A549 (cell line): ENCODE measurements at regions not wholly inside any gene's neighbourhood (a gene's known extent, or its start where the extent isn't known, plus 50 kb on each side); places are given as distances from the start of the nearest gene placed in this dataset.
A peak's percentile ranks its signal among the peaks of the same experiment; 100 is the strongest.

Experiments used
- ATAC-seq, 2 experiments: fragments of 200-7000 bp in 1 of 2; fragments of >200 bp in 1 of 2; cut with Nextera tagmentation in 1 of 2; cut with Tn5 transposase in 1 of 2; 3 replicates each; pipeline versions ENCODE4 v1.8.0 to v1.9.1; 2018 to 2020; ENCODE audit warnings: mild to moderate bottlenecking in 1 of 2, moderate library complexity in 1 of 2
- CTCF ChIA-PET: fragments of 300-600 bp; sonication (Branson Sonifier 250); formaldehyde crosslinking; extraction: SDS; loops from one replicate; lab custom pipeline; 2021; ENCODE audit warnings: antibody characterized with exemption, inconsistent platforms; lab: Yijun Ruan, JAX
- POLR2A ChIA-PET: fragments of 350-600 bp; formaldehyde crosslinking; extraction: SDS; loops from one replicate; lab custom pipeline; 2021; ENCODE audit warnings: antibody characterized with exemption, inconsistent platforms; lab: Yijun Ruan, JAX
- DNase-seq, 2 experiments: peaks; one replicate each; pipeline versions ENCODE4 v3.0.0 to v3.0.0-alpha.2; 2011 to 2016; ENCODE audit warnings: low read depth in 1 of 2, low spot score in 1 of 2
- FAIRE-seq: peaks from 2 replicates; lab custom pipeline; 2011; peaks lifted over from hg19 to GRCh38; lab: Jason Lieb, UNC
- H3K27ac ChIP-seq, 2 experiments: fragments of >200 bp; sonication (Bioruptor Twin); formaldehyde crosslinking; 3 replicates each; pipeline ENCODE4 v1.5.1; 2016 to 2017
- H3K4me1 ChIP-seq: fragments of >200 bp; sonication (Bioruptor Twin); formaldehyde crosslinking; 3 replicates; pipeline ENCODE4 v1.6.1; 2016
- H3K4me2 ChIP-seq: fragments of >200 bp; sonication (Bioruptor Twin); formaldehyde crosslinking; 3 replicates; pipeline ENCODE4 v1.6.1; 2016
- H3K4me3 ChIP-seq: fragments of >200 bp; sonication (Bioruptor Twin); formaldehyde crosslinking; 3 replicates; pipeline ENCODE4 v1.5.1; 2016
- H3K9me3 ChIP-seq: fragments of >200 bp; sonication (Bioruptor Twin); formaldehyde crosslinking; 3 replicates; pipeline ENCODE4 v1.6.1; 2016
- CBX2 ChIP-seq: fragments of 200-600 bp; sonication (generic); IDR thresholded peaks from 2 replicates; pipeline ENCODE4 v1.6.1; 2016; ENCODE audit warnings: low read depth, mild to moderate bottlenecking, borderline replicate concordance
- CBX8 ChIP-seq: fragments of 200-600 bp; sonication (generic); IDR thresholded peaks from 2 replicates; pipeline ENCODE4 v1.6.1; 2016
- CEBPB ChIP-seq, 2 experiments: fragments of >200 bp in 1 of 2; sonication (Bioruptor Twin) in 1 of 2; formaldehyde crosslinking in 1 of 2; IDR thresholded peaks; 2 replicates each; pipeline ENCODE4 v1.6.1; 2012 to 2016
- CHD2 ChIP-seq: fragments of 150-350 bp; IDR thresholded peaks from 2 replicates; pipeline ENCODE4 v1.6.1; 2014; ENCODE audit warnings: low read length; ENCODE audit not compliant: partially characterized antibody
- FOSB ChIP-seq: fragments of 250-450 bp; sonication (Bioruptor Pico); IDR thresholded peaks from 2 replicates; pipeline ENCODE4 v1.5.0; 2020; ENCODE audit warnings: mild to moderate bottlenecking, moderate library complexity
- HDAC2 ChIP-seq: fragments of 200-600 bp; sonication (generic); IDR thresholded peaks from 2 replicates; pipeline ENCODE4 v1.6.1; 2016
- HEYL ChIP-seq: fragments of 250-450 bp; sonication (Bioruptor Pico); IDR thresholded peaks from 2 replicates; pipeline ENCODE4 v1.8.0; 2021; ENCODE audit warnings: mild to moderate bottlenecking, moderate library complexity
- HOXA7 ChIP-seq: fragments of 250-450 bp; sonication (Bioruptor Pico); IDR thresholded peaks from 2 replicates; pipeline ENCODE4 v1.5.0; 2020; ENCODE audit warnings: mild to moderate bottlenecking, moderate library complexity
- JUNB ChIP-seq: fragments of >200 bp; sonication (Bioruptor Twin); formaldehyde crosslinking; IDR thresholded peaks from 2 replicates; pipeline ENCODE4 v1.6.1; 2016
- KDM1A ChIP-seq: fragments of 200-600 bp; sonication (generic); IDR thresholded peaks from 2 replicates; pipeline ENCODE4 v1.6.1; 2016; ENCODE audit warnings: low read depth, mild to moderate bottlenecking
- KDM5A ChIP-seq: fragments of 200-600 bp; sonication (generic); IDR thresholded peaks from 2 replicates; pipeline ENCODE4 v1.6.1; 2016; ENCODE audit warnings: antibody characterized with exemption, mild to moderate bottlenecking
- MAFK ChIP-seq: fragments of 450-650 bp; IDR thresholded peaks from 2 replicates; pipeline ENCODE4 v1.6.1; 2014; ENCODE audit not compliant: partially characterized antibody
- MAZ ChIP-seq: fragments of 150-350 bp; IDR thresholded peaks from 2 replicates; pipeline ENCODE4 v1.6.1; 2014; ENCODE audit warnings: antibody characterized with exemption, low read depth, low read length, borderline replicate concordance
- NPAS2 ChIP-seq: fragments of 250-450 bp; sonication (Bioruptor Pico); IDR thresholded peaks from 2 replicates; pipeline ENCODE4 v1.8.0; 2022; ENCODE audit warnings: mild to moderate bottlenecking, moderate library complexity, borderline replicate concordance
- PHF8 ChIP-seq: fragments of 200-600 bp; sonication (generic); IDR thresholded peaks from 2 replicates; pipeline ENCODE4 v1.6.1; 2016; ENCODE audit warnings: low read depth, mild to moderate bottlenecking, antibody characterized with exemption, moderate library complexity, borderline replicate concordance
- RAD21 ChIP-seq, 2 experiments: fragments of >200 bp in 1 of 2; sonication (Bioruptor Twin) in 1 of 2; formaldehyde crosslinking in 1 of 2; IDR thresholded peaks in 1 of 2; conservative IDR thresholded peaks in 1 of 2; 2 replicates in 1 of 2; 3 replicates in 1 of 2; pipeline ENCODE4 v1.6.1; 2012 to 2018; ENCODE audit warnings: inconsistent platforms in 1 of 2
- RFX5 ChIP-seq: fragments of 450-650 bp; IDR thresholded peaks from 2 replicates; pipeline ENCODE4 v1.7.1; 2014; ENCODE audit warnings: antibody characterized with exemption, mild to moderate bottlenecking, moderate library complexity
- SMC3 ChIP-seq: fragments of >200 bp; sonication (Bioruptor Twin); formaldehyde crosslinking; IDR thresholded peaks from 3 replicates; pipeline ENCODE4 v1.6.1; 2018; ENCODE audit warnings: inconsistent platforms
- SREBF2 ChIP-seq: fragments of 450-650 bp; IDR thresholded peaks from 2 replicates; pipeline ENCODE4 v1.6.1; 2014; ENCODE audit warnings: mild to moderate bottlenecking, moderate library complexity
- TFCP2L1 ChIP-seq: fragments of 250-450 bp; sonication (Bioruptor Pico); IDR thresholded peaks from 2 replicates; pipeline ENCODE4 v1.5.0; 2021; ENCODE audit warnings: mild to moderate bottlenecking
- ZNF302 ChIP-seq: fragments of 250-450 bp; sonication (Bioruptor Pico); IDR thresholded peaks from 2 replicates; pipeline ENCODE4 v1.9.0; 2021; ENCODE audit warnings: inconsistent platforms, mild to moderate bottlenecking, moderate library complexity
- WGBS: methylation state at CpG from one replicate; pipeline ENCODE4 v1.1.6; 2017; ENCODE audit errors: missing lambda C conversion rate; 5-methylcytosine and 5-hydroxymethylcytosine counted together
- TF ChIP-seq, protein P1 (sequence below): fragments of 200-600 bp; sonication (generic); IDR thresholded peaks from 2 replicates; pipeline ENCODE4 v1.6.1; 2016; ENCODE audit warnings: antibody characterized with exemption, mild to moderate bottlenecking, moderate library complexity
- TF ChIP-seq, protein P2 (sequence below): IDR thresholded peaks from 2 replicates; pipeline ENCODE4 v1.6.1; 2012; ENCODE audit warnings: low read depth, borderline replicate concordance
- TF ChIP-seq, protein P3 (sequence below): fragments of 250-450 bp; sonication (Bioruptor Pico); IDR thresholded peaks from 2 replicates; pipeline ENCODE4 v1.5.0; 2021; ENCODE audit warnings: mild to moderate bottlenecking, moderate library complexity, borderline replicate concordance
- TF ChIP-seq, protein P4 (sequence below): IDR thresholded peaks from 2 replicates; pipeline ENCODE4 v1.6.1; 2012

DNA sequence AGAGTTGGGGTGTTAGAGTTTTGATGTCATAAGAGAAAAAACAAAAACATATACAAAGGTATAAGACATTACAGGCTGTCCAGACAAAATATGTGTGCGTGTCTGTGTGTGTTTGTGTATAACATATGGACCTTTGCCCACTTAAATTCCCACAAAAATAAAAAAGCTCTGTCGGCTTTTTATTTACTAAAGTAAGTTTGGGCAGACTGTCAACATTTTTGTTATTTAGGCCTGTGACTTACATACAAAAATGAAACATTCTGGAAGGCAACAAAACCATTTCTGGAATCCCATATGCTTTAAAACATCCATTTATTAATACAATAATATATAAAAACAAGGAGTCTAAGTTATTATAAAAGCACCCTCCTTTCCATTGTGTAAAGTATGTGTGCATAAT is 960.1 kb upstream of the FAT3 start:
- 63% methylated on average over 2 of the region's 2 CpGs for WGBS
- POLR2A ChIA-PET: no interaction called here
- no peaks in the 10 kb centered on the region for H3K4me1 ChIP-seq

DNA sequence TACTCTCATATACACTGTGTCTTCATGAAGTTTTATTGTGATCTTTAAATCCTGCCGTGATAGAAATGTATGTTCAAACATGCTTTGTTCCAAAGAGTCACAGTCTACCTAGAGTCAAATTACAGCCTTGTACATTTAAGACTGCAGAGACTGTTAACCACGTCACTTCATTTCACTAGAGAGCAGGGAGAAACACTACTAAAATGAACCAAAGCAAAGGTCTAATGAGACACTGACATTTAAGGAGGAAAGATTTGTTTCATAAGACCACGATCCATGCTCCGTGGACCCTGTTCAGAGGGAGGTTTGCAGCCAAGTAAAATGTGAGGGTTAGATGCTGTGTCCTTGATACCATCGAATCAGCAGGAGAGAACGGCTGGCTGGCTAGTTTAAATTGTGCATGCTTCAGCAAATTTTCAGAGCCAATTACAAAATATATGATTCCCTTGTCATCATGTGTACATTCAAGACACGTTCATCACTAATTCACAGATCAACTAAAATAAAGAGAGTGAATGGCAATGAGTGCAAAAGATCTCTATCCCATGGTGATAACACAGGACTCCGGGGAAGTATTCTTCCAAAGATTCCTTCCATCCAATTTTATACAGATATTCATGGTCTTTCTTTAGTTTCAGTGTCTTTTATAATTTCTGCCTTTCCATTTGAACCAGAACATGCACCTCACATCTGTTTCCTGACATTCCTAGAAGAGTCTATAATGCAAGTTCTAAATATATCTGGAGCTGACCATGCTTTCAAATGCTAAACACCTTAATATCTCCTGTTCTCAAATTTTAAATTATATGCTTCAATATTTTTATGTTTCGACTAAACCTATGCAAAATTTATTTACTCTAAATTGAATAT is 960.9 kb upstream of the FAT3 start:
- ChIA-PET CTCF (no interaction called here), POLR2A (no interaction called here)
- H3K9me3 ChIP-seq: no peaks in the 10 kb centered on the region
- no peak overlapping the region for H3K27ac ChIP-seq
- WGBS: 61% methylated on average over 9 of the region's 9 CpGs
- ATAC-seq: no peak
- no peak for TF ChIP-seq NPAS2 (CRISPR knock-in tag)
- TF ChIP-seq MAFK: peak; percentile 77
- TF ChIP-seq RAD21 (conservative IDR thresholded peaks at IDR 0.05 in 1 of 2, IDR thresholded peaks at IDR 0.05 in 1 of 2): no peak
- H3K4me1 ChIP-seq: no peaks in the 10 kb centered on the region
- H3K4me3 ChIP-seq: no peak overlapping the region
- no peak for FAIRE-seq
- no peak overlapping the region for H3K4me2 ChIP-seq
- DNase-seq: no peak

More for the DNA sequence above, 960.1 kb upstream of the FAT3 start:
- TF ChIP-seq, protein P1, sequence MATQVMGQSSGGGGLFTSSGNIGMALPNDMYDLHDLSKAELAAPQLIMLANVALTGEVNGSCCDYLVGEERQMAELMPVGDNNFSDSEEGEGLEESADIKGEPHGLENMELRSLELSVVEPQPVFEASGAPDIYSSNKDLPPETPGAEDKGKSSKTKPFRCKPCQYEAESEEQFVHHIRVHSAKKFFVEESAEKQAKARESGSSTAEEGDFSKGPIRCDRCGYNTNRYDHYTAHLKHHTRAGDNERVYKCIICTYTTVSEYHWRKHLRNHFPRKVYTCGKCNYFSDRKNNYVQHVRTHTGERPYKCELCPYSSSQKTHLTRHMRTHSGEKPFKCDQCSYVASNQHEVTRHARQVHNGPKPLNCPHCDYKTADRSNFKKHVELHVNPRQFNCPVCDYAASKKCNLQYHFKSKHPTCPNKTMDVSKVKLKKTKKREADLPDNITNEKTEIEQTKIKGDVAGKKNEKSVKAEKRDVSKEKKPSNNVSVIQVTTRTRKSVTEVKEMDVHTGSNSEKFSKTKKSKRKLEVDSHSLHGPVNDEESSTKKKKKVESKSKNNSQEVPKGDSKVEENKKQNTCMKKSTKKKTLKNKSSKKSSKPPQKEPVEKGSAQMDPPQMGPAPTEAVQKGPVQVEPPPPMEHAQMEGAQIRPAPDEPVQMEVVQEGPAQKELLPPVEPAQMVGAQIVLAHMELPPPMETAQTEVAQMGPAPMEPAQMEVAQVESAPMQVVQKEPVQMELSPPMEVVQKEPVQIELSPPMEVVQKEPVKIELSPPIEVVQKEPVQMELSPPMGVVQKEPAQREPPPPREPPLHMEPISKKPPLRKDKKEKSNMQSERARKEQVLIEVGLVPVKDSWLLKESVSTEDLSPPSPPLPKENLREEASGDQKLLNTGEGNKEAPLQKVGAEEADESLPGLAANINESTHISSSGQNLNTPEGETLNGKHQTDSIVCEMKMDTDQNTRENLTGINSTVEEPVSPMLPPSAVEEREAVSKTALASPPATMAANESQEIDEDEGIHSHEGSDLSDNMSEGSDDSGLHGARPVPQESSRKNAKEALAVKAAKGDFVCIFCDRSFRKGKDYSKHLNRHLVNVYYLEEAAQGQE: no peak
- no peak for TF ChIP-seq MAZ
- TF ChIP-seq CBX8: no peak
- no peak for TF ChIP-seq FOSB (CRISPR knock-in tag)
- TF ChIP-seq, protein P2, sequence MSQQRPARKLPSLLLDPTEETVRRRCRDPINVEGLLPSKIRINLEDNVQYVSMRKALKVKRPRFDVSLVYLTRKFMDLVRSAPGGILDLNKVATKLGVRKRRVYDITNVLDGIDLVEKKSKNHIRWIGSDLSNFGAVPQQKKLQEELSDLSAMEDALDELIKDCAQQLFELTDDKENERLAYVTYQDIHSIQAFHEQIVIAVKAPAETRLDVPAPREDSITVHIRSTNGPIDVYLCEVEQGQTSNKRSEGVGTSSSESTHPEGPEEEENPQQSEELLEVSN: no peak
- TF ChIP-seq HEYL (CRISPR knock-in tag): no peak
- TF ChIP-seq KDM5A: no peak
- TF ChIP-seq CBX2: no peak
- no peak for TF ChIP-seq ZNF302 (CRISPR knock-in tag)
- TF ChIP-seq, protein P3, sequence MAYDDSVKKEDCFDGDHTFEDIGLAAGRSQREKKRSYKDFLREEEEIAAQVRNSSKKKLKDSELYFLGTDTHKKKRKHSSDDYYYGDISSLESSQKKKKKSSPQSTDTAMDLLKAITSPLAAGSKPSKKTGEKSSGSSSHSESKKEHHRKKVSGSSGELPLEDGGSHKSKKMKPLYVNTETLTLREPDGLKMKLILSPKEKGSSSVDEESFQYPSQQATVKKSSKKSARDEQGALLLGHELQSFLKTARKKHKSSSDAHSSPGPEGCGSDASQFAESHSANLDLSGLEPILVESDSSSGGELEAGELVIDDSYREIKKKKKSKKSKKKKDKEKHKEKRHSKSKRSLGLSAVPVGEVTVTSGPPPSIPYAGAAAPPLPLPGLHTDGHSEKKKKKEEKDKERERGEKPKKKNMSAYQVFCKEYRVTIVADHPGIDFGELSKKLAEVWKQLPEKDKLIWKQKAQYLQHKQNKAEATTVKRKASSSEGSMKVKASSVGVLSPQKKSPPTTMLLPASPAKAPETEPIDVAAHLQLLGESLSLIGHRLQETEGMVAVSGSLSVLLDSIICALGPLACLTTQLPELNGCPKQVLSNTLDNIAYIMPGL (CRISPR knock-in tag): no peak
- no peak for TF ChIP-seq CHD2
- TF ChIP-seq KDM1A: no peak
- ATAC-seq (no peak), FAIRE-seq (no peak), DNase-seq (no peak)
- H3K27ac ChIP-seq: no peak overlapping the region
- CTCF ChIA-PET: no interaction called here
- H3K4me3 ChIP-seq: no peak overlapping the region
- H3K9me3 ChIP-seq: no peaks in the 10 kb centered on the region
- no peak overlapping the region for H3K4me2 ChIP-seq

DNA sequence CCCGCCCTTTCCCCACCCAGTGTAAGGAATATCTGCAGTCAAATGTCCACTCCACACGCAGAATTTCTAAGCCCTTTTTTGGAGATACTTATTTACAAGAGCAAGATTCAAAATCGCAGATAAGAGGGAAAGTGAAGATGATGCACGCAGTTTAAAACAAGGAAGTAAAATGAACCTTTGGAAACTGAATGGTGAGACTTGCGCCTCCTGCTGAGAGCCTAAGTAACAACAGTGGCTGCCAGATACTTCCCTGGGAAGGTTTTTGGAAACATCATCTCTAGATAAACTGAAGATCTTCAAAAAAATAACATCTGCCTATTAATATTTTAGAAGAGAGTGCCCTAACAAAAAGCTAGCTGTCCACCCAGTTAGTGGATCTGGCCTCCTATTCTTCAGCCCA is 963.1 kb upstream of the FAT3 start:
- Histone ChIP-seq H3K4me3 (no peak overlapping the region), H3K9me3 (no peaks in the 10 kb centered on the region), H3K4me2 (no peak overlapping the region), H3K4me1 (no peaks in the 10 kb centered on the region), H3K27ac (no peak overlapping the region)
- WGBS: 80% methylated on average over 5 of the region's 5 CpGs
- DNase-seq (no peak), FAIRE-seq (no peak), ATAC-seq (no peak)
- ChIA-PET POLR2A (no interaction called here), CTCF (no interaction called here)
- TF ChIP-seq HDAC2 (no peak), KDM1A (no peak), TFCP2L1 (CRISPR knock-in tag) (no peak), FOSB (CRISPR knock-in tag) (no peak), SMC3 (no peak), CEBPB (IDR thresholded peaks at IDR 0.05) (no peak), HOXA7 (CRISPR knock-in tag) (no peak), PHF8 (no peak), RFX5 (no peak), KDM5A (no peak), JUNB (no peak), SREBF2 (no peak), CBX8 (no peak)
- TF ChIP-seq, protein P4, sequence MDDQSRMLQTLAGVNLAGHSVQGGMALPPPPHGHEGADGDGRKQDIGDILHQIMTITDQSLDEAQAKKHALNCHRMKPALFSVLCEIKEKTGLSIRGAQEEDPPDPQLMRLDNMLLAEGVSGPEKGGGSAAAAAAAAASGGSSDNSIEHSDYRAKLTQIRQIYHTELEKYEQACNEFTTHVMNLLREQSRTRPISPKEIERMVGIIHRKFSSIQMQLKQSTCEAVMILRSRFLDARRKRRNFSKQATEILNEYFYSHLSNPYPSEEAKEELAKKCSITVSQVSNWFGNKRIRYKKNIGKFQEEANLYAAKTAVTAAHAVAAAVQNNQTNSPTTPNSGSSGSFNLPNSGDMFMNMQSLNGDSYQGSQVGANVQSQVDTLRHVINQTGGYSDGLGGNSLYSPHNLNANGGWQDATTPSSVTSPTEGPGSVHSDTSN: no peak
- TF ChIP-seq, protein P3 (CRISPR knock-in tag): no peak
